HG03558 (cell line): ENCODE measurements at regions not wholly inside any gene's neighbourhood (a gene's known extent, or its start where the extent isn't known, plus 50 kb on each side); places are given as distances from the start of the nearest gene placed in this dataset.

ENCODE experiments used
- ATAC-seq: cut with Tn5 transposase; IDR thresholded peaks from one replicate; pipeline ENCODE4 v1.9.1; 2021; ENCODE audit warnings: moderate number of reproducible peaks; ENCODE audit not compliant: unreplicated experiment; ENCODE audit errors: extremely low read depth

DNA sequence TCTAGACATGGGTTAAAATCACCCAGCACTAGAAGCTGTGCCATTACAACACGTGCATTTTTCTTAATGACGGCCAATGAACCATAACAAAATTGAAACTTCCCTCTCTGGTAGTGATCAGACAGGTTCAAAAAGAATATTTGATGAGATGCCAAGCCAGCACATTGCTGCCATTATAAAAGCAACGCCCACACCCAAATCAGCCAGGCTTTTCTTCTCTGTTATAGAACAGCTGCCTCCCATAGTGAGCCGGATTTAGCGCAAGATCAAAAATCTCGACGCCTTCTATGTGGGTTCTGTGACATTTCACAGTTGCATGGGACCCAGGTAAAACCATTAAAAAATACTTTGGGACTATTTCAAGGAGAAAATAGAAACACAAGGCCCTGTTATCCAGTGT lies 1158.0 kb downstream of the EFNB2 start:
- no peak for ATAC-seq

- ATAC-seq, result no peak
Observed at GRCh38 chr13:105370011-105370650, 1165.3 kb downstream of the EFNB2 start.

- ATAC-seq, result no peak
Observed at GRCh38 chr13:105368781-105369180, 1166.7 kb downstream of the EFNB2 start.

- ATAC-seq, result no peak
Observed at GRCh38 chr13:105365831-105366230, 1169.6 kb downstream of the EFNB2 start.

DNA sequence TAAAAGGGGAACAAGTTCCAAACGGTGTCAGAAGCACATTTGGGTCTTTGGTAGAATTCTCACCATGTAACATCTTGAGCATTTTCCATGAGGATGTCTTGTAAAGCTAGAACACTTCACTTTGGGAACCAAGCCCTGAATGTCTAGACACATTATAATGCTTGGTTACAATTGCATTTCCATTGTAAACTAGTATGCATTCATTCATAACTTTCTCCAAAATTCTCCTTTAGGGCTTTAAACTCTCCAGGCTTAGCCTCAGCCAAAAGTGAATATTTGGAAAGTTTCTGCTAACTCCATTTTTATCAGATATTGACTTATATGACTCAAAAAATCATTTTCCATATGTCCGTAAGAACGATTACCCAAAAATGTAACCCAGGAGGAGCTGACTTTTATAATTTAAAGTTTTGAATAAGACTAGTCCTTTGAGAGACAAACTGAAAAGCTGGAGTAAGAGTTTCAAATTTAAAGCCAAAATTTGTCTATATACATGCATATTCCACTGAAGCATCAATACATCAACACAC lies 1170.4 kb downstream of the EFNB2 start:
- ATAC-seq, result no peak

- ATAC-seq, result no peak
Observed at GRCh38 chr13:105364191-105364590, 1171.3 kb downstream of the EFNB2 start.

DNA sequence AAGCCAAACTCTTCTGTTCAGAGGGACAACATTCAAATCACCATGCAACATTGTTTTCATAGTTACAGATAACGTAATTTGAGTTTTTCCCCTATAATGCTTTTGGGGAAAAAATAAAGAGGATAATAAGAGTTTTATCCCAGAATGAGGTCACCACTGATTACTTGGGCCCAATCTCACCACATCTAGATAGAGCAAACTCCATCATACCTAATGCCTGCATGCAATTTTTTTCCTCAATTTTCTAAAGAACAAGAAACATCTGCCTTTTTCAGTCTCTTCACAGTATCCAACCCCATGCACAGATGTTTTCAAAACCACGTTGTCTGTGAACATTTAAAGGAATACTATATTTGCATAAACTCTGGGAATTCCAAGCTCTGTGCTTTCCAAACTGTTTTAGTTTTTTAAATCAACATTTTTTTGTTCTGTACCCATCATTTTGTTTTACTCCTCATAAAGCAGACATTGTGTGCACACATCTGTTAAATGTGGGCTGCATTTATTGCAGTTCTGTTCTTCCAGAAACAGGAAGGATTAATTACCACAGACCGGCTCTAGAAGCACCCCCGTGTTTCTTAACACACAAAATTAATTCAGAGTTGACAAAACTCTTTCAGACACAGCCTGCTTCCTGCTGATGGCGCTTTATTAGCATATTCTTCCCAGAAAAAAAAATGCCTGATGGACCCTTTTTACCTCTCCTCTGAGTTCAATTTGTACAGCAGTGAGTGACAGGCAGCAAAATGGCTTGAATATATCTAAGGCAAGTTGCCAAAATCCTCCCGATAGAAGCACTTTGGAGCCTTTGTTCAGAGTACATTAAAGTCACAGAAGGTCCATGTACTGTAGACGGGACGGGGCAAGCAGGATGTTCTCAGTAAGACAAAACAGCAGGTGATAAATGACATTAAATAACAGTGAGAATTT lies 1171.9 kb downstream of the EFNB2 start:
- no peak for ATAC-seq

DNA sequence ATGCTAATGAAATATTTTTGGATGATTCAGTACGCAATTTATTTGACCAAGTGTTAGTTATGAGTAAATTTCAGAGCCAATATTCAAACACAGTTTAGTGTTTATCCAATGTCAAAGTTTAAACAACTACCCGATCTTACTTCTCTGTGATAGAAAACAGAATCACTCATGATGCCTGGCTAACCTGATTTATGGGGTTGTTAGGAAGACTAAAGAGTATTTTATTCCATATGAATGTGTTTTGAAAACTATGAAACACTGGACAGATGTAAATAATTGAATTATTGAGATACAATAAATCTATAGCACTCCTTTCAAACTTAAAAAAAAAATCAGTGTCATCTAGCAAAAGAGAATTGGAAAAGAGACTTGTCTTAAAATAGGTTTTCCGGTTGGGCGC lies 1181.8 kb downstream of the EFNB2 start:
- no peak for ATAC-seq

DNA sequence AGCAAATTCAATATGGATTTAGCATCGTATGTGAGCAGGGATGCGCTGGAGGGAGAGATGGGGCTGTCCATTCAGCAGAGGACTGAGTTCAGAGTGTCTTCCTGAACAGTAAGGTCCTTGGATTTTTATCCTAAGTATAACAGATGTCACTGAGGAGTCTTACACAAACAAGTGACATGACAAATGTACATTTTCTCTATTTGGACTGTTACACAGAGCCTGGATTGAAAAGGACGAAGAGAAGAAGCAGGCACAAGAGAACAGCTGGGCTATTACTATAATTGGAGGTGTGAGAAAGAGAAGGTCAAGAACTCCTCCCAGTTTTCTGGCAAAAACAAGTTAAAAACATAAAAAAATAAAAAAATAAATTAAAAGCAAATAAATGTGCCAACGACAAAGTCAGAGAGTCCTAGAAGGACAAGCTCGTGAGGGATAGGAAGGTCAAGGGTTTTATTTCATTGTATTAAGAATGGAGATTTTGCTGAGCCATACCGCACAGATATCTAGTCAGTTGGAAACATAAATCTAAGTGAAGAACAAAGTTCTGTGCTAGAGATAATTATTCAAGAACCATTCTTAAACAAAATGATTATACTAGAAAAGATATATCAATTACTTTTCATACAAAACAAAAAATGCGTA lies 1186.3 kb downstream of the EFNB2 start:
- no peak for ATAC-seq

DNA sequence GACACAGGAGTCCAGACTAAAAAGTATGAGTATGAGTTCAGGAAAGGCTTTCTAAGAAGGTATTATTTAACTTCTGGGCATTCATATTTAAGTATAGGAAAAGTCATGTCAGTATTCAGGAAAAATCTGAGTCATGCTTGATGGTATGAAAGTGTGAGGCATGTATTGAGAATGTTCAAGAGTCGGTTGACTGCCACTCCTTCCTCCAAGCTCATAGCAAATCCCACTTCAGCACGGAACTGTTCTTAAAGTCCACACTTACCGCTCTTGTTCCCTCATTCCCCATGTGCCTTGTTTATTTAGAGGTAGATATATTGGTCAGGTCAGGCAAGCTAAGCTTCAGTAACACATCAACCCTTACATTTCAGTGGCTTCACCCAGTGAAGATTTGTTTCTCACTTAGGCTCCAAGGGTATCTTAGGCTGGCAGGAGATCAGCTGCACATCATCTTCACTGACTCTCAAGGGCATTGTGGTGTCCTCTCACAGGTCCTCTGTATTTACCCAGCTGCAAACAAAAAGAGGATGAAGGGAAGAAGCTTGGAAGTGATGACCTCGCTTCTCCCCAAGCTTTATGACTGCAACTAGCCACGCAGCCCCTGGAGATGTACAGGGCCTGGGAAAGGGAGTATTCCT lies 1189.2 kb downstream of the EFNB2 start:
- no peak for ATAC-seq

- no peak for ATAC-seq
Observed at GRCh38 chr13:105345730-105346129, 1189.7 kb downstream of the EFNB2 start.

DNA sequence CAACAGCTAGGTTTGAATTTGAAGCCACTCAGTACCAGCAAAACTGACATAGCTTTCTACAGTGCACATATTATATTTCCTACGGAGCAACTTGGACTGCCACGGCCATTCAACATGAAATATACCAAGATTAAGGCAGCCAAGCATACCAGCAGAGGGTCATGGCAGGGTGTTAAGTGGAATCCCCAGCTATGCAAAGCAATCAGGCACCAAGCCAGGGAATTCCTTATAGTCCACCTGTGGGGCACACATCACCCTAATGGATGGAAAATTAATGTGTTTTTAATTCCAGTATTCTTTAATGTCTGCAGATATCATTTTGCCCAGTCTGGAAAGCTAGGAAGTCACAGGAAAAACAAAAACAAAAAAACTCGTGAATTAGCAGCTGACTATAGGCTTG lies 1190.3 kb downstream of the EFNB2 start:
- no peak for ATAC-seq

GRCh38 chr13:105343134-105343806 lies 1192.2 kb downstream of the EFNB2 start:
- no peak for ATAC-seq

DNA sequence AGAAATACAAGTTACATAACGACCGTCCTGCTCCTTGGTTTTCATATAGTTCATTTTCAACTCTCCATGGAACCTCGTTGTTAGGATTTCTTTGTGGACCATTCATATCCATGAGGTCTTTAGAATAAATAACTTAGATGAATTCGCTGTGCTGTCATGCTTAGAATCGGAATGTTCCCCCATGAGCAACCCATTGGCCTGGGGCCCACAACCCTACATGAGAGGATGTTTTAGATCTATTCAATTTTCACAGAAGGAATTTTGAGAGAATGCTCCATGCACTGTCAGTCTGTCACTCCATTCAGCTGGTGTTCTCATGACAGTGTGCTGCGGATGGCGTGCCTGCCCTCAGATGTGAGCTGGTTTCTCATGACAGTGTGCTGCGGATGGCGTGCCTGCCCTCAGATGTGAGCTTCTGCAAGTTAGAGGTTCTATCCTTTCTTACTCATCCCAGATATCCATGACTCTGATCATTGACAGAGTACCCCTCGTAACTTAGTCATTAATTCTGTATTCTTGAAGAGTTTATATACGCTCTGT lies 1193.1 kb downstream of the EFNB2 start:
- no peak for ATAC-seq

- ATAC-seq, result no peak
Observed at GRCh38 chr13:105341758-105342157, 1193.7 kb downstream of the EFNB2 start.

DNA sequence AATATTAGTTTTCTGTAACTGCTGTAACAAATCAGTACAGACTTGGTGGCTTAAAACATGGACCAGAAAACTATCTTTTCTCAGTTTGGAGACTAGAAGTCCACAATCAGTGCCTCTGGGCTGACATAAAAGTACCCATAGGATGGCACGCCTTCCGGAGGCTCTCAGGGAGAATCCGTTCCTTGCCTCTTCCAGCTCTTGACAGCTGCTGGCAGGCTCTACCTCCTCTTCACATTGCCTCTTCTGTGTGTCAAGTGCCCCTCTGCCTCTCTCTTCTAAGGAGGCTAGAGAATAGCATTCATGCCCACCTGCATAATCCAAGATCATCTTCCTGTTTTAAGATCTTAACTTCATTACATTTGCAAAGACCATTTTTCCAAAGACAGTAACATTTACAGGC lies 1194.2 kb downstream of the EFNB2 start:
- ATAC-seq, result no peak

- ATAC-seq, result no peak
Observed at GRCh38 chr13:105340061-105340606, 1195.3 kb downstream of the EFNB2 start.

- no peak for ATAC-seq
Observed at GRCh38 chr13:105338773-105339172, 1196.7 kb downstream of the EFNB2 start.

DNA sequence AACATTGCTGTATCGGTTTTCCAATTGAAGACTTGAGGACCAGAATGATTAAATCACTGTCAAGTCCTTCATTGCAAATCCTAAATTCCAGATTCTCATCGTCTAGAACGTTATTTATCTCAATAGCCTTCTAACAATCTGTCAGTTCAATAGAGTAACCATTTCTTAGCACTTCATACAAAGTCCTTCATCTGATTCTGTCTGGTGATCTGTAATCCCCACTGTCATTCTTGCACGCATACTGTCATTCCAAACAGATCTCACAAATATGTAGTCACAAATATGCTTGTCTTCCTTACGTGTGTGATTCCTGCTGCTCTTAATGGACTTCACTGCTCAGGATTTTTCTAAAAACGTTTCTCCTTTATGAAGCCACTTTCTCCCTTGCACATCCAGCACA lies 1197.5 kb downstream of the EFNB2 start:
- ATAC-seq, result no peak
